Nucleus accumbens (tissue), 56 donors: ENCODE measurements at regions not wholly inside any gene's neighbourhood (a gene's known extent, or its start where the extent isn't known, plus 50 kb on each side); places are given as distances from the start of the nearest gene placed in this dataset.

Source experiments
- DNase-seq, 56 donors: peaks; one replicate each; lab custom pipeline; 2025; lab: John Stamatoyannopoulos, UW

DNA sequence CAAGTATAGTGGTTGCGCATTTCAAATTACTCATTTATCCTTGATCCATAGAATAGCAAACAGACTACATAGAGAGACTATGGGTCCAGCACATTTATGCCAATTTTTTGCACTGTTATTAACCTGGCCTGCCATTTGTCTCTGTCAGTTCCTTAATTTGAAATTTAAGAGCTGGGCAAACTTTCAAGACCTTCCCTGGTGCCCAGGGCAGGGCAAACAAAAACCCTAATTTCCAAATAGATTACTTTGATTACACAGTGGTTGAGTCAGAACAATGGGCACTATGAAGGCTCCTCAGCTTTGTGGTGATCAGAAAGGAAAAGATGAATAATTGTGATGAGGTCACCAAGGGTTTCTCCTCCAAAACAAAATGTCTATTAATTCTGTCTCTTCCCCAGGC, 80.6 kb downstream of the TNFSF18 start:
- no peak for DNase-seq

DNA sequence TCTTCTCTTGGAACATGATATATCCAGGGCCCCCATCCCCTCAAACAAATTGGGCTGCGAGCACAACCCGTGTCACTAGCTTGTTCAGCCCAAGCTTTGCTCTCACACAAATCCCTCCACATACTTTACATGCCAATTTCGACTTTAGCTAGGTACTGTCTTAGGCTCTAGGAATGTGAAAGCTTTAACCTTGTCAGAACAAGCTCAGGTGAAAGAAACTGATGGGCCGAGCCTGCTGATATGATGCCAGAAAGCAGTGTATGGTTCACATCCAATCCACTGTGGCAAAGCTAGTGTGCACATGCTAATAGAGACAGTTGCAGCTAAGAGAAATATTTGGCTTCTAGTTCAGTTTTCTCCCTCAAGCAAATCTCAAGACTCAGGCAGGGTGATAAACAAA, 79.5 kb downstream of the TNFSF18 start:
- DNase-seq, result no peak

DNA sequence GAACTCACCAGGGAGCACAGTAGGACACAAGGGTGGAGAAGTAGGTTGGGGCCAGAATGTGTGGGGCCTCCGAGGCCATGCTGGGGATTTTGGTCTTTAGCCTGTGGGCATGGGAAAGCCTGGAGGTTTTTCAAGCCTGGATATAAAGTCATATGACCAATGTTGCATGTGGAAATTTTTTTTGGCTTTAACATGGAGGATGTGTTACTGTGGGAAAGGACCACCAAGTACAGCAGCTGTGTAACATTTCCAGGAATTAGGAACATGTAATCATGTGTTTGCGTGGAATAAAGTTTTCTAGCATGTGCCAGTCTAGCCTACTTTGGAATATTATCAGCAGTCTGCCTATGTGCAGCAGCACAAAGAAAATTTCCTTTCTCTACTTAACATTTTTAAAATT, 78.5 kb downstream of the TNFSF18 start:
- no peak for DNase-seq

GRCh38 chr1:172973424-172973823, 77.3 kb downstream of the TNFSF18 start:
- no peak for DNase-seq

GRCh38 chr1:172976222-172977041, 74.3 kb downstream of the TNFSF18 start:
- DNase-seq, result no peak

DNA sequence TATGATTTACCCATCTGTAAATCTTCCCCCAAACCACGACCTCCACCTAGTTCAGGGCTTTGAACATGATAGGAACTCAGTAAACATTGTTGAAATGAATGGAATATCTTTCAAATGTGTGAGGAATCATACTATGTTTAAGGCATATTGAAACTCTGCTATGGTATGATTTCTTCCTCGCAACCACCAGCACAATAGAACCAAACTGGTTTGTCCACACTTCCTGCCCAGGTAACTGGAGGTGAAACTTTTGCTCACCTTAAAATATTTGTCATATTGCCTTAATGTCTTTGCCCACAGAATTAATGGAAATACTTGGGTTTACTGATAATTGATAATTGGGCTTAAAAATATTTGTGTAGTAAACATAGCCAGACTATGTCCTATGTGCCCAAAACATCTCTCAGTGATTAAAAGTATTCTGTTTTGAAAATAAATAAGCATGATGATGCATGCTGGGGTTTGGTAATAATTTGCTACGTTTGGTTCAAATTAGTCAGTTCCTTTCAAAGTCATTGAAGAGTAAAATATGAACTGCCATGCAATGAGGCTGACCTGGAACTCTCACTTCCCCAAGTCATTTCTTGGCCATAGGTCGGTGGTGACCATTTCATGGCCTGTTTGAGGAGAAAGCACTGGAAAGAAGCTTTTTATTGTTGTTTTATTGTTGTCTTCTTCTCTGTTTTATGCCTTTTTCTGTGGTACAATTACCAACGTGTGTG, 73.3 kb downstream of the TNFSF18 start:
- DNase-seq, result no peak

DNA sequence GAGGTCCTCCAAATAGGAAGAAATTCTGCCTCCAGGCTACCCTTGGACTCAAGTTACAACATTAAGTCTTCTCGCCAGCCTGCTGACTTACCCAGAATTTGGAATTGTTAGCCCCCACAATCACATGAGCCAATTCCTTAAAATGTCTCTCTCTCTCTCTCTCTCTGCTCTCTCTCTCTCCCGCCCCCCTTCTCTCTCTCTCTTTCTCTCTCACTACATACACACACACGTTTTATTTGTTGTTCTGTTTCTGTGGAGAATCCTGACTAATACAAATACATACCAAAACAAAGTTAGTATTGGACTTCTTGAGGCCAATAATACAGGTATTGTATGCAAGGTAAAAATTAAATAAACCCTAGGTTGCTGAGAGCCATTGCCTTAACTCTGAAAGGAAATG, 72.1 kb downstream of the TNFSF18 start:
- DNase-seq, result no peak

DNA sequence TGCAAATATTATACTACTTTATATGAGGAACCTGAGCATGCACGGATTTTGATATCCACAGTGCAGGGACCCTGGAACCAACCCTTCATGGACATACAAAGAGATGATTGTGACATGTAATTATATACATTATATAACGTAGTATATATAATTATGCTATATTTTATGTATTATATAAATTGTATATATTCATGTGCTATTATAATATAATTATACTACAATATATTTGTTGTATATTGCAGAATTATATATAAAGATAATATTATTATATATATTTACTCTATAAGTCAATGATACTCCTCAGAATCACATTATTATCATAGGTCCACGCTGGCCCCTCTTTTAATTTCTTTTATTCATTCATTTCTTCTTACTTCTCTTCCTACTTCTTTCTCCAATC, 70.9 kb downstream of the TNFSF18 start:
- DNase-seq, result no peak

GRCh38 chr1:172980456-172980855, 70.3 kb downstream of the TNFSF18 start:
- DNase-seq, result no peak

GRCh38 chr1:172980971-172981370, 69.8 kb downstream of the TNFSF18 start:
- DNase-seq, result no peak
